Coronary artery (tissue), 2 donors: ENCODE measurements at regions not wholly inside any gene's neighbourhood (a gene's known extent, or its start where the extent isn't known, plus 50 kb on each side); places are given as distances from the start of the nearest gene placed in this dataset.
A peak's percentile ranks its signal among the peaks of the same experiment; 100 is the strongest.

Experiments
- DNase-seq: peaks from one replicate; pipeline ENCODE4 v3.0.0-alpha.2; 2017; ENCODE audit warnings: low spot score
- H3K27ac ChIP-seq, 2 donors: fragments of 200-600 bp; sonication (generic); one replicate each; pipeline ENCODE4 v1.5.1; 2016 to 2019
- H3K4me3 ChIP-seq: fragments of 200-600 bp; sonication (generic); 2 replicates; pipeline ENCODE4 v1.5.1; 2016; ENCODE audit warnings: mild to moderate bottlenecking, moderate library complexity
- TF ChIP-seq, protein P1 (sequence below): fragments of 200-600 bp; sonication (generic); IDR thresholded peaks from one replicate; pipeline ENCODE4 v1.5.1; 2019; ENCODE audit warnings: antibody characterized with exemption

DNA sequence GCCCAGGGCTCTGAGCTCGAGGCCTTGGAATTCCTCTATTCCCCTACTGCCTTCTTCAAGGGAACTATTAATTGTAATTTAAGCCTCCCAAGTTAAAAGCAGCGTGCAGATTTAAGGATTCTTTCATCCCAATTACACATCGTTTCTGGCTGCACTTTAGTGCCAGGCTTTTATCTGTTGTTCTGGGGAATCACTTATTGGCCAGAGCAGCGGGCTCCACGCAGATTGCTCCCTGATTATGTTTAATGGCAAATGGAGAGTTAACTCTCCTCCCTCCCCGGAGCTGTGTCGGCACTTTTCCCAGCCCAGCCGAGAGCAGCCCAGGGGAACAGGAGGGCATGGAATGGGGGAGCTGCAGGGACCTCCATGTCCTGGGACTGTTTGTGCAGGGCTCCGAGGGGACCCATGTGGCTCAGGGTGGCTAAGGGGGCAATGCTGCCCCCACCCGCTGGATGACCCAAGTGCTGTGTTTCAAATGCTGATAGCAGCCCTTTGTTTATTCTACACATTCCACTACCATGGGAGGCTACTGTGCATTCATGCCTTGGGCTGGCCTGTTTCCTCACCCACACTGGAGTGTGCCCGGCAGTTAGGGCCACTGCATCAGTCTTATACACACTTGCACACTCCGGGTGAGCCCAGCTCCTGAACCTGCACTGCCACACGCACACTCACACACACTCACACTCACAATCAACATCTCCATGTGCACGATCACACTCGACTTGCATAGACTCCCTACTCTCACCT lies 93.3 kb upstream of the POU3F1 start:
- H3K27ac ChIP-seq = peak overlapping the region in 1 of 2 donors; percentile 80

DNA sequence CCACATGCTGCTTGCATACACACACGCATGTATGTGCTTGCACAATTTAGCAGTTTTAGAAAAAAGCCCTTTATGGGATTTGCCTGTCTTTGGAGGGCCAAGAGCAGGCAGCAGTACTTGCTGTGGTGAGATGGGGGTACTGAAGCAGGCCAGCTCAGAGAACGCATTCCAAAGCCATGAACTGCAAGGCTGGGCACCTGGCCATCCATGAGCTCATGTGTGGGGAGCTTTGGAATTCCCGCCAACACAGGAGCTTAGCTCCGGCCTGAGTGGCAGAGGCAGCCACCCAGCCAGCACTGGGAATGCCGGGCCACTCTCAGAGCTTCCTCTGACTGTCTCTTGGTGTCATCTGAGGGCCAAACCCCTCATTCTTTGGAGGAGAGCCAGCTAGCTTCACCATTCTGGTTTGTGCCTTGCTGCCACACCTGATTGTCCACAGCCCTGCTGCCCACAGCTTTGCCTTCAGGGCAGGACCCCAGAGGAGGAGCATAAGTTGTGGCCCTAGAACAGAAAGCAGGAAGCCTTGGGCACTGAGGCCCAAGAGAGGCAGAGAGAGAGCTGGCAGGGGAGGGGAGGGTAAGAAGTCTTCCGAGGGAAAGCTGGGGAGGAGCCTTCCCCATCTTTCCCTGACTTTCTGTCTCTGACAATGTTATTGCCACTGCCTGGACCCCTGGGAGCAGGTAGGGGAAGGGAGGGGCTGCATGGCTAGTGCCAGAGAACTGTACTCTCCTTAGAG lies 92.1 kb upstream of the POU3F1 start:
- DNase-seq = peak; percentile 81
- TF ChIP-seq, protein P1, sequence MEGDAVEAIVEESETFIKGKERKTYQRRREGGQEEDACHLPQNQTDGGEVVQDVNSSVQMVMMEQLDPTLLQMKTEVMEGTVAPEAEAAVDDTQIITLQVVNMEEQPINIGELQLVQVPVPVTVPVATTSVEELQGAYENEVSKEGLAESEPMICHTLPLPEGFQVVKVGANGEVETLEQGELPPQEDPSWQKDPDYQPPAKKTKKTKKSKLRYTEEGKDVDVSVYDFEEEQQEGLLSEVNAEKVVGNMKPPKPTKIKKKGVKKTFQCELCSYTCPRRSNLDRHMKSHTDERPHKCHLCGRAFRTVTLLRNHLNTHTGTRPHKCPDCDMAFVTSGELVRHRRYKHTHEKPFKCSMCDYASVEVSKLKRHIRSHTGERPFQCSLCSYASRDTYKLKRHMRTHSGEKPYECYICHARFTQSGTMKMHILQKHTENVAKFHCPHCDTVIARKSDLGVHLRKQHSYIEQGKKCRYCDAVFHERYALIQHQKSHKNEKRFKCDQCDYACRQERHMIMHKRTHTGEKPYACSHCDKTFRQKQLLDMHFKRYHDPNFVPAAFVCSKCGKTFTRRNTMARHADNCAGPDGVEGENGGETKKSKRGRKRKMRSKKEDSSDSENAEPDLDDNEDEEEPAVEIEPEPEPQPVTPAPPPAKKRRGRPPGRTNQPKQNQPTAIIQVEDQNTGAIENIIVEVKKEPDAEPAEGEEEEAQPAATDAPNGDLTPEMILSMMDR = no peak
- Histone ChIP-seq H3K27ac (peak overlapping the region; percentile 54 to 80), H3K4me3 (no peak overlapping the region)

More for the DNA sequence above, 93.3 kb upstream of the POU3F1 start:
- no peak for DNase-seq
- H3K4me3 ChIP-seq = no peak overlapping the region
- TF ChIP-seq, protein P1 = no peak

DNA sequence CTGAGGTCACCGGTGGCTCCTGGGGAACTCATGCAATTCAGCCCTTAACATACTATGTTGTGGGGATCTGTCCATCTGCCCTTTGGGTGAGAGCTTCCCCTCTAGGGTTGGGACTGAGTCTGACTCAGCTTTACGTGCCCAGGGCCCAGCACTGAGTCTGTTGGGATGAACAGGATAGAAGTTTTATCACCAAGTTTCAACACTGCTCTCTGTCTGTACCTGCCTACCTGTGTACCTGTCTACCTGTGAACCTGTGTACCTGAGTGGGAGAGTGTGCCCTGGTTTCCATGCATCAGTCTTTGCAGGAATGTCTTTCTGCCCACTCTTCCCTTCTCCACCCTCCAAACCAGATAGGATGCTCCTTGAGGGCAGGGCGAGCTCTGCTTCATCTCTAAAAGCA lies 90.6 kb upstream of the POU3F1 start:
- TF ChIP-seq, protein P1 = no peak
- DNase-seq = no peak
- H3K27ac ChIP-seq = no peak overlapping the region
- H3K4me3 ChIP-seq = no peak overlapping the region

DNA sequence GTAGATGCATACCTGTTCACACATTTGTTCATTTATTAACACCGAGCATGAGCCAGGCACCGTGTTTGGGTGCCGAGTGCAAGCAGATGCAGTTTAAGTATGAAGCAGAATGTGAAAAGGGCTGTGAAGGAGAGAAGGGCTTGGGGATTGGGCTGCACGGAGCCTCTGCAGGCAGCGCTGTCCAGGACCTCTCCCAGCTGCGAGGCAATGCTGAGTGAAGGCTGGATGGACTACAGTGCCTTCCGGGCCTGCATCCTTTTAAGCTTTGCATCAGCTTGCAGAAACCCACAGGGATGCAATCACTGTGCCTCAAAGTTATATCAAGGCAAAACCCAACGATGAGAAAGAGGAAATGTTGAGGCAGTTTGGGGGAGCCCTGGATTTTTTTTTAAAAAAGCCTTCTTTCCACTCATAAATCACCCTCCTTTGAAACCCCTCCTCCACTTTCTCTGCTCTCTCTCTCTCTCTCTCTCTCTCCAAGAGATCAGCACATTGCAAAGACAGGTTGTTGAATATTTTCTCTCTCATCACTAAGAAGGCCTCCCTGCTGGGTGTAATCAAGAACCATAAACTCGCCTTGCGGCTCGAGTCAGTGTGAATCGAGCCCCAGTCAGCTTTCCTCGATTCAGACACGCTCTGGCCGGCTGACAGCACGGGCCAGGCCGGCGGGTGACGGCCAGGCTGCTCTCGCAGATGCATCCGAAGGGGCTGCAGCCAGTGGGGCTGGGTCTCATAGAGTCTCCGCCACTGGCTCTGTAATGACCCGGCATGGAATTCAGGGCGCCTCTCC lies 89.2 kb upstream of the POU3F1 start:
- no peak overlapping the region for H3K4me3 ChIP-seq
- H3K27ac ChIP-seq = no peak overlapping the region
- TF ChIP-seq, protein P1 = no peak
- DNase-seq = no peak

DNA sequence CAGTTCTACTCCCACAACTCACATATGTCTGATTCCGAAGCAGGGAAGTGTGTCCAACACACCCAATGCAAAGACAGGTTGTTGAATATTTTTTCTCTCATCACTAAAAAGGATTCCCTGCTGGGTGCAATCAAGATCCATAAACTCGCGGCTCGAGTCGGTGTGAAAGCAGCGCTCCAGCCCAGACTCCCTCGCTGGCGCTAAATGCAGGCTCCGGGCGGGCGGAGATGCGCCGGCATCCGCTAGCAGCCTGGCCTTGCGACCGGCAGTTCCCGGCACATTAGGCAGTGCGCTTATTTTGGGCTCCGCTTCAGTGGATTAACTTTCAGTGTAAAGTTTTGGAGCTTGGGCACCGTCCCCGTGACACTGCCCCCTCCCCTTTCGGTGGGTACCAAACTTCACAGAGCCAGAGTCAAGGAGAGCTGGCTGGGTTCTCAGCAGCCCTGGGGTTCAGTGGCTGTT lies 87.7 kb upstream of the POU3F1 start:
- TF ChIP-seq, protein P1 = no peak
- no peak for DNase-seq
- H3K4me3 ChIP-seq = peak overlapping the region; percentile 33
- no peak overlapping the region for H3K27ac ChIP-seq

DNA sequence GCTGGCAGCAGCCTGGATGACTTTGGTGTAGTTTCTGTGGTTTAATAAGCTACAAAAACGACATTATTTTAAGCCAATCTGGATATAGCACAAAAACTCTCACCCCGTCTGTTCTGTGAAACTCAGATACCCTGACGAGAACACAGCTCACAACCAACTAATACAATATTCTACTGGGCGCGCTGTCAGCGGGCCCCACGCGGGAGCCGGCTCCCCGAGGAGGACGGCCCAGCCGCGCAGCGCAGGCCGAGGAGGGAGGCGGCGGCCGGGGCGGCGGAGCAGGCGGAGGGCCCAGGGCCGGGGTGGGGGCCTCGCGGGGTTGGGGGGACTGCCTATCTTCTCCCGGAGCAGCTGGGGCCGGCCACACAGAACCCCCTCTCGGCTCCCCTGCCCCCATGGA lies 87.2 kb upstream of the POU3F1 start:
- peak overlapping the region; percentile 33 for H3K4me3 ChIP-seq
- DNase-seq = no peak
- TF ChIP-seq, protein P1 = no peak
- no peak overlapping the region for H3K27ac ChIP-seq
